Skin epidermis (tissue), 12 donors: ENCODE measurements at regions not wholly inside any gene's neighbourhood (a gene's known extent, or its start where the extent isn't known, plus 50 kb on each side); places are given as distances from the start of the nearest gene placed in this dataset.
"Not testable (repeated sequence)": the region's sequence is repeated elsewhere in the genome, so short reads cannot be mapped to it uniquely, and the experiment has no call there.

ENCODE experiments used
- H3K27ac ChIP-seq, 21 experiments: fragments of 200-600 bp; sonication (generic) in 11 of 21; one replicate each; pipeline ENCODE4 v1.5.0; 2020; ENCODE audit warnings: mild to moderate bottlenecking in 3 of 21, inconsistent platforms in 2 of 21, moderate library complexity in 2 of 21
- H3K4me3 ChIP-seq, 7 experiments: fragments of 200-600 bp; sonication (generic) in 2 of 7; one replicate each; pipeline ENCODE4 v1.5.0; 2020; ENCODE audit warnings: inconsistent platforms in 2 of 7, mild to moderate bottlenecking in 2 of 7, moderate library complexity in 1 of 7

DNA sequence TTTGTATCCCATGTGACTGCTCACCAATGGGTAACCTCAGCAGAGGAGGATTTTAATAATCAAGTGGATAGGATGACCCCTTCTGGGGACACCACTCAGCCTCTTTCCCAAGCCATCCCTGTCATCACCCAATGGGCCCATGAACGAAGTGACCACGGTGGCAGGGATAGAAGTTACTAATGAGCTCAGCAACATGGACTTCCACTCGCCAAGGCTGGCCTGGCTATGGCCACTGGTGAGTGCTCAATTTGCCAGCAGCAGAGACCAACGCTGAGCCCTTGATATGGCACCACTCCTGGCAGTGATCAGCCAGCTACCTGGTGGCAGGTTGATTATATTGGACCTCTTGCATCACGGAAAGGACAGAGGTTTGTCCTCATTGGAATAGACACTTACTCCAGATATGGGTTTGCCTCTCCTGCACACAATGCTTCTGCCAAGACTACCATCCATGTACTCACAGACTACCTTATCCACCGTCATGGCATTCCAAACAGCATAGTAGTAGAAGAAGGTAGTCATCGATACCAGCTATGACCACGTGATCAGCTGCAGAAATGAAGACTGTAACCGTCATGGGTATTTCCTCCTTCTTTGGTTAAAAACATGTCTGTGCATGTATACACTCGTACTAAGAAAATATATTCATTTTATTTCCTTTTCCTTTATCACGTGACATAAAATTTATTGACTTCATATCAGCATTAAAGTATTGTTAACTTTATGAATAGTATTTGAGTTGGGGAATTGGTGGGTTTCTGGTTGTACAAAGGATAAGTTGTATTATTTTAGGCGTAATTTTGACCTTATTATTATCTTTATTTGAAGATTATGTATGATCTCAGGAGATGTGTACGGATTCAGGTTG, 562.6 kb downstream of the PTPRU start:
- Histone ChIP-seq H3K4me3 (no peak overlapping the region), H3K27ac (no peak overlapping the region)

GRCh38 chr1:29797125-29797524, 560.8 kb downstream of the PTPRU start:
- not testable (repeated sequence) for H3K27ac ChIP-seq, H3K4me3 ChIP-seq

- H3K27ac ChIP-seq, H3K4me3 ChIP-seq: not testable (repeated sequence)
These were observed 559.6 kb downstream of the PTPRU start for GRCh38 chr1:29795965-29796364.

DNA sequence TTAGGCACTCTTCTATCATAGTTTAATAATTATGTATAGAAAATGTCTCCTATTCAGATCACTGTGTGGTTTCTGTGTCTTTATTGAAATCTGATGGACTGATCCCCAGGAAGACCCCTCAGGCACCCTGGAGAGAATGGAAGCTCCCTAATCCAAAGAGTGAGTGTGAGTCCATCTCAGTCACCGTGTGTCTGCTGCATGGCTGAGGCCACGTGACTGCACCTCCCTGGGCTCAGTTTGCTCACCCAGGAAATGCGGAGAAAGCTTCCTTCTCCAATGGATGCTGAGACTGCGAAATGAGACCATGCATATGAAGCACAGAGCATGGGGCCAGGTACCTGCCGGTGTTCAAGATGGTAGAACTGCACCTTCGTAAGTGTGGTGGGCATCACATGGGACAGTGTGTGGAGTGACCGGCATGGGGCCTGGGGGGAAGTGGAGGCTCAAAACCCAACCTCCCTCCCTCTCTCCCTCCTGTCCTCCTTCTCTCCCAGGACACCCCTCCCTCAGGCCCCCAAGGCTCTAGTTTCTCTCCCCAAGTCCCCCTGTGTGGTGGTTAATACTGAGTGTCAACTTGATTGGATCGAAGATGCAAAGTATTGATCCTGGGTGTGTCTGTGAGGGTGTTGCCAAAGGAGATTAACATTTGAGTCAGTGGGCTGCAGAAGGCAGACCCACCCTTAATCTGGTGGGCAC, 557.5 kb downstream of the PTPRU start:
- no peak overlapping the region for H3K4me3 ChIP-seq

DNA sequence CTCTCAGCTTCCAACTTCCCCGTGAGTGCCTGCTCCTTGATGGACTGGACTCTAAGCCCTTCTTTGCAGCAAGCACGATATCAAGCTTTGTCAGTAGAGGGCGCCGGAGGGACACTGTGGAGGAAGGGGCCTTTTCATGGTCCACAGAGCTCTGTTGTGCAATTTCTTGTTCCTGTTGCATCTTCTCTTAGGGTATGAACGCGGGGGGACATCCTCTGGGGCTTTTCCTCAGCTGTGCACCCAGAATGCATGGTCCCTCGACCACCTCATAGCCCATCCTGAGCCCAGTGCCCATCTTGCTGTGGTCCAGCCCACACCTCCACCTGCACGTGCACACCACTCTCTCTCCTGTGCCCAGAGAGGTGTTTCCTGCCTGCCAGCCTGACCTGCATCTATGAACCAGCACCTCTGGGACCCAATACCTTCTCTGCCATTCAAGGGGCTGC, 556.8 kb downstream of the PTPRU start:
- Histone ChIP-seq H3K4me3 (no peak overlapping the region), H3K27ac (no peak overlapping the region)

More for the DNA sequence above, 557.5 kb downstream of the PTPRU start:
- H3K27ac ChIP-seq = no peak overlapping the region

- Histone ChIP-seq H3K4me3 (no peak overlapping the region), H3K27ac (no peak overlapping the region)
These were observed 553.6 kb downstream of the PTPRU start for GRCh38 chr1:29789910-29790247.

- Histone ChIP-seq H3K27ac (no peak overlapping the region), H3K4me3 (no peak overlapping the region)
These were observed 553.0 kb downstream of the PTPRU start for GRCh38 chr1:29789221-29789909.

DNA sequence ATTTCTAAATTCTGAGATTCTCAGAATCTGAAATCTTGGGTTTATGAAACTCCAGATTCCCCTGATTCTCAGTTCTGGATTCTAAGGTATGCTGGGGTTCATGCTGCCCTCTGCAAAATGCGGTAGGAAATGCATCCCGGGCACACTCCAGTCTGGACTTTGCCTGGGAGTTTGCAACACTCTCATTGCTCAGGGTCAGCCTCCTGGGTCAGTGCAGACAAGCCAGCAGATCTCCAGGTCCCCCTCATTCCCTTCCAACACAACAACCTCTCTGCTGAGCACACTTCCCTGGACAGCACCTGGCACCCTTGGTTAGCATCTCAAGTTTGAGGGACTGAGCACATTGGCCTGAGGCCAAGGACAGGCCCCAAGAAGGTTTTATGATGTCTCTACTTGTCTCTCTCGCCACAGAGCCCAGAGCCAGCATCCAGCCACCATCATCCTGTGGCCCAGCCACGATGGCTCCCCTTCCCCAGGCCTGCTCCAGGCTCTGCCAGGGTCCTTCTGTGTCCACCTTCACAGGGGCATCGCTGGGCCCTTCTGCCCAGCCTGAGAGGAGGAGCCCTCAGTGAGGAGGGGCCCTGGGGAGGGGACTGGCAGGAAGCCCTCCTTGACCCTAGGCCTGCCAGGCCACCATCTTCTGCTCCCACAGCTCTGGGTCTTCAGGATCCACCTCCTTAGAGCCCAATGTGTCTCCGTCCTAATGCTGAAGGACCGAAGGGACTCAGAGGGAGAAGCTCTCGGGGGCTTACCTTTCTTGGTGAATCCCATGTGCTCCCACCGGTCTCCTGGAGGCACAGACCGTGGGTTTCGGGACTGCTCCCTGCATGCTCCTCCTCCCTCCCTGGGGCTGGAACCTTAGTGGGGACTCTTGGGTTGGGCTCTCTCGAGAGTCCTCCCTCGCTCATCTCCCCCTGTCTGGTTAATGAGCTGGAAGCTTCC, 550.7 kb downstream of the PTPRU start:
- Histone ChIP-seq H3K27ac (no peak overlapping the region), H3K4me3 (no peak overlapping the region)

GRCh38 chr1:29786195-29786594, 549.9 kb downstream of the PTPRU start:
- Histone ChIP-seq H3K27ac (no peak overlapping the region), H3K4me3 (no peak overlapping the region)

- no peak overlapping the region for H3K4me3 ChIP-seq
These were observed 549.2 kb downstream of the PTPRU start for GRCh38 chr1:29785554-29785953.

GRCh38 chr1:29785137-29785527, 548.8 kb downstream of the PTPRU start:
- Histone ChIP-seq H3K4me3 (no peak overlapping the region), H3K27ac (no peak overlapping the region)

More at GRCh38 chr1:29785554-29785953, 549.2 kb downstream of the PTPRU start:
- no peak overlapping the region for H3K27ac ChIP-seq

DNA sequence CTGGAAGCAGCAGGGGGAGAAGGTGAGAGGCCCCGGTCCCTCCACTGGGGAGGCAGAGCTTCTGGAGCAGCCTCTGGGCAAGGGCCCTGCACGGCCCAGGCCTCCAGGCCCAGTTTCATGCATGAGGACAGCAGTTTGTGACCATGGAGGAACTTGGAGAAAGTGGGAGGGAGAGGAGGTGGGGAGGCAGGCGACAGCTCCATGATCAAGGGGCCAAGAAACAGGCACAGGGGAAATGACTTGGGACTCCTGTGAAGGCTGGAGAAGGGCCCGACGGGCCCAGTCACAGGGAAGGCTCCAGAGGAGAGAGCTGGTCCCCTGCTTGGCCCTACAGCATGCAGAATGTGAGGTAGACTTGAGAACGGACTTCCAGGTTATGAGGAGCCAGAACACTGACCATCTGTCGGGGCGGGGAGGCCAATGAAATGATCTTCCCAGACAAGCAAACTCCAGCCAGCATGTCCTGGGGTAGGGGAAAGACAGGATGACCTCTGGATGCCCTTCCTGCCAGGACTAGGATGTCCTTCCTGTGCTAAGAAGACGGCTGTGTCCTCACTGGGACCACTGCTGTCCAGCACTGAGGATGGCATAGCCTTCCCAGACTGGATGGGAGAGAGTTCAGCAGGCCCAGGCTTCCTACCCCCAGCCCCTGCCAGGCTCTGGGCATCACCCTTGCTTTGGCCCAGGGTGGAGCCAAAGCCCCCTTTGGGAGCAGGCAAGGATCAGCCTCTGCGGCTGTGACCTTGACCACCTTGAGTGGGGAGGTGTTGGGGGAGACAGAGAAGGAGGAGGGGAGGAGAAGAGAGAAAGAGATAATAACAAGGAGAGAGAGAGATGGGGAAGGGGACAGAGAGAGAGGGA, 548.2 kb downstream of the PTPRU start:
- no peak overlapping the region for H3K27ac ChIP-seq
- H3K4me3 ChIP-seq = no peak overlapping the region

DNA sequence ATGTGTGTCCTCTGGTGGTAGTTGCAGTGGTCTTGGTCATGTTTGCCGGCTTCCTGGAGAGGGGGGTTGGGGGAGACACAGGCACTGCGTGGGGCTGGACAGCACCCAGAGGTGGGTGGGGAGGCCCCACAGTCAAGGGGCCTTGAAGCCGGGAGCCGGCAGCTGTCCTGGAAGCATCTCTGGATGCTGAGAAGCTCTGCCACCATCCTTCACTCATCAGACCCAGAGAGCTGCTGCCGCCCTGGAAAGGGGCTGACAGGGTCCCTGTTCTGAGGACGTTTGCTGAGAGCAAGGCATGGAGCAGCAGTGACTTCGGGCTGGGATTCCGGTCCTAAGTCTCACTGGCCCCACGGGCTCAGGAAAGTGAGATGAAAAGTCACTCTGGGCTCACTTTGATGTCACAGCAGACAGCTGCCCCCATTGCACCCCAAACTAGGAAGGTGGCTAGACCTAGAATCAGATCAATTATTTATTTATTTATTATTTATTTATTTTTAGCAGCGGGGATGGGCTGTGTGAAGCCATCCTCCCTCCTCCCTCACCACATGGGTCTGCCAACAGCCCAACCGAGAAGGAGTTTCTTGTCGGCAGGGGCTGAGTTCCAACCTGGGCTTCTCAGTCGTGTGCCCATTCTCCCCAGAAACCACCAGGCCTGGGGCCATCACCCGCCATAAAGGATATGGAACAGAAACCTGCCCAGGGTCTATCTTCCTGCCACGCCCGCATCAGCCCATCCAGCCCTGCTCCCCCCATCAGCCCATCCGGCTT, 547.4 kb downstream of the PTPRU start:
- Histone ChIP-seq H3K27ac (no peak overlapping the region), H3K4me3 (no peak overlapping the region)

- no peak overlapping the region for H3K4me3 ChIP-seq
- H3K27ac ChIP-seq = no peak overlapping the region
These were observed 546.7 kb downstream of the PTPRU start for GRCh38 chr1:29782846-29783507.

DNA sequence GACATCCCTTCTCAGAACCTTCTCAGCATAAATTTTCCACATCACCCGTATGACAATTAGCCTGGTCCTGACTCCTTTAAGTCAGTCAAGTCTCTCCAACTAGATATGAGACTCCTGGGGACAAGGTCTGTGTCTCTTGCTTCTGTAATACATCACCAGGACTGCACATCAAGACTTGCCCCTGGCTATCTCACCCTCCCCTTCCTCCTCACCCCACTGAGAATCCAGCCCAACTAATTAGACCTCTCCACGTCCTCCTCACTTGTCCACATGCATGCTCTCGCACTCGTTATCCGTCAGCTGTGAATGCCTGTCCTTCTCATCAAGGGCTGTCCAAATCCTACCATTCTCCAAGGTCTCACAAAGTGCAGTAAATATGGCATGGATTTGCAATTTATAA, 542.8 kb downstream of the PTPRU start:
- Histone ChIP-seq H3K27ac (no peak overlapping the region), H3K4me3 (no peak overlapping the region)

DNA sequence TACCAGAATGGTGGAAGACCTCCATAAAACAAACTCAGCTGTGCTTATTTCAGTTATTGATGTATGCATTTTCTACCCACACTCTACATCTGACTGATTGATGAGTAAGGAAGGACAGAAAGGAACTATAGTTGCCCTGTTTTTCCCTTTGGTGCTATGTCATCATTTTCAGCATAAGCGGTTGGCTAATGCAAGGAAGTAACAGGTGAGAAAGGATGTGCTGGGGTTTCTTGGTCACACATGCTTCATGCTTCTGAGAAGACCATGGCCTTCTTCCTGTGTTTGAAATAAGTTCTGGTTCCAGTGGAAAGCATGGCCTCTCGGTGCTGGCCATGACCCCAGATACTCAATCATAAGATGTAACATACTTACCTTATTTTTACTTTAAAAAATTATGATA, 541.2 kb downstream of the PTPRU start:
- H3K4me3 ChIP-seq = no peak overlapping the region

GRCh38 chr1:29774355-29774754, 538.0 kb downstream of the PTPRU start:
- Histone ChIP-seq H3K27ac (no peak overlapping the region), H3K4me3 (no peak overlapping the region)

More for the DNA sequence above, 541.2 kb downstream of the PTPRU start:
- H3K27ac ChIP-seq = no peak overlapping the region
